ENCODE measurements at regions not wholly inside any gene's neighbourhood (a gene's known extent, or its start where the extent isn't known, plus 50 kb on each side); places are given as distances from the start of the nearest gene placed in this dataset.
"Not testable (repeated sequence)": the region's sequence is repeated elsewhere in the genome, so short reads cannot be mapped to it uniquely, and the experiment has no call there.

GRCh38 chr12:87015352-87015751, 759.2 kb upstream of the MGAT4C start:
- WGBS (ENCODE audit: insufficient coverage, low coverage, low lambda C conversion rate, missing lambda C conversion rate), result 86% methylated on average over 3 of the region's 3 CpGs

DNA sequence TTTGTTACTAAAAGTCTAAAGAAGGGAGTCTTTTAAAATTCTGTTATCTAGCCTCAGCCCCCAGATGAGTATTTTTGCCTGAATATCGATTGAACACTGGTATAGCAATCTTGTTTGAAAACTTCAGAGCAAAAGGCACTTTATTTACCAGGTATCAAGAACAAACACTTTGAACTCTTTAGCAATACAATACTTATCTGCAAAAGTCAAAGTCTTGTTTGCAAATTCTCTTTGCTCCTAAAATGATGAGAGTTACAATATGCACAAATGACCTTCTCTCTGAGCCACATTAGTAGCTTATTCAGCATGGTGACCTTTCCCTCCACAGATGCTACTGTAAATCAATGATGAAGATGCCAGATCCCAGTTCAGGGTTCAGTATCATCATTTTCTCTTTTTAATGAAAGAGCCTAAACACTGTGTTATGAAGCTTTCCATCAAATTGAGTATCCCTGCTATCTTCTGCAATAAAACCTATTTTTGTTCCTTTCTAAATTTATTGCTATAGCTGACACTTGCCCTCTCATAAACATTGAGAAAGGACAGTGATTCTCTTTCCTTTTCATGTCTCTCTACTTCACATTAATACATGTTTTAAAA, 752.7 kb upstream of the MGAT4C start:
- H3K9me3 ChIP-seq, result peaks cover 0 to 6% (median 0%) of the 10 kb centered on the region in 4 donors
- H3K4me3 ChIP-seq, result no peak overlapping the region
- 24% methylated on average over 1 of the region's 1 CpG for WGBS (ENCODE audit: insufficient coverage, low coverage, low lambda C conversion rate, missing lambda C conversion rate)
- TF ChIP-seq, protein P1, sequence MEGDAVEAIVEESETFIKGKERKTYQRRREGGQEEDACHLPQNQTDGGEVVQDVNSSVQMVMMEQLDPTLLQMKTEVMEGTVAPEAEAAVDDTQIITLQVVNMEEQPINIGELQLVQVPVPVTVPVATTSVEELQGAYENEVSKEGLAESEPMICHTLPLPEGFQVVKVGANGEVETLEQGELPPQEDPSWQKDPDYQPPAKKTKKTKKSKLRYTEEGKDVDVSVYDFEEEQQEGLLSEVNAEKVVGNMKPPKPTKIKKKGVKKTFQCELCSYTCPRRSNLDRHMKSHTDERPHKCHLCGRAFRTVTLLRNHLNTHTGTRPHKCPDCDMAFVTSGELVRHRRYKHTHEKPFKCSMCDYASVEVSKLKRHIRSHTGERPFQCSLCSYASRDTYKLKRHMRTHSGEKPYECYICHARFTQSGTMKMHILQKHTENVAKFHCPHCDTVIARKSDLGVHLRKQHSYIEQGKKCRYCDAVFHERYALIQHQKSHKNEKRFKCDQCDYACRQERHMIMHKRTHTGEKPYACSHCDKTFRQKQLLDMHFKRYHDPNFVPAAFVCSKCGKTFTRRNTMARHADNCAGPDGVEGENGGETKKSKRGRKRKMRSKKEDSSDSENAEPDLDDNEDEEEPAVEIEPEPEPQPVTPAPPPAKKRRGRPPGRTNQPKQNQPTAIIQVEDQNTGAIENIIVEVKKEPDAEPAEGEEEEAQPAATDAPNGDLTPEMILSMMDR (IDR thresholded peaks at IDR 0.05), result no peak
- TF ChIP-seq POLR2A (IDR thresholded peaks at IDR 0.05), result no peak
- H3K27ac ChIP-seq, result no peak overlapping the region
- DNase-seq (no peak), ATAC-seq (peak; percentile 63 to 88 (median 79))
- H3K27me3 ChIP-seq, result no peaks in the 10 kb centered on the region
- H3K4me1 ChIP-seq, result peaks cover 0 to 27% (median 4%) of the 10 kb centered on the region in 4 donors
- no peaks in the 10 kb centered on the region for H3K36me3 ChIP-seq
- intact Hi-C loops (cut with DNase I), result no loop called here

More at GRCh38 chr12:87015352-87015751, 759.2 kb upstream of the MGAT4C start:
- no peaks in the 10 kb centered on the region for H3K36me3 ChIP-seq
- H3K9me3 ChIP-seq, result no peaks in the 10 kb centered on the region
- H3K4me1 ChIP-seq, result peaks cover 0 to 6% (median 0%) of the 10 kb centered on the region in 4 donors
- DNase-seq (no peak), ATAC-seq (no peak)
- TF ChIP-seq, protein P1 (IDR thresholded peaks at IDR 0.05), result no peak
- no peak for TF ChIP-seq POLR2A (IDR thresholded peaks at IDR 0.05)
- intact Hi-C loops (cut with DNase I), result no loop called here
- no peak overlapping the region for H3K4me3 ChIP-seq
- no peak overlapping the region for H3K27ac ChIP-seq
- H3K27me3 ChIP-seq, result no peaks in the 10 kb centered on the region

DNA sequence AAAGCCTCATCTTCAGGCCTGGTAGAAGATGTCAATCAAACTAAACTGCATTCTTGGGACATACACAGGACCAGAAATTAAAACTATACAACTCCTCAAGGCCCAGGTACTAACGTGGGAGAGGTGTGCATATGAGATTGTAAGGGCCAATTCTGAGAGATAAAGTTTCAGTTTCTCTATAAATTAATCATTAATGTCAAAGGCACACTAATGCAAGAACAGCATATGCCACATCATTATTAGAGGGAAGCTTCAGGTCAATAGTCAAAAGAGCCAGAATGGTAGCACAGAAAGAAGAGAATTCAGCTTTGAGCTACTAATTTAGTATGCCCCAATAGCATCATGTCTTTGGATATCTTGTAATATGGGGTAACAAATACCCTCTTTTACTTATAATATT, 744.9 kb upstream of the MGAT4C start:
- peaks cover 0 to 1% (median 0%) of the 10 kb centered on the region in 4 donors for H3K9me3 ChIP-seq
- no peak for DNase-seq
- H3K36me3 ChIP-seq, result no peaks in the 10 kb centered on the region
- no peak overlapping the region for H3K4me3 ChIP-seq
- intact Hi-C loops (cut with DNase I), result no loop called here
- ATAC-seq, result peak in 2 of 4 donors; percentile 34 to 57
- no peaks in the 10 kb centered on the region for H3K27me3 ChIP-seq
- no peak overlapping the region for H3K27ac ChIP-seq
- TF ChIP-seq POLR2A (IDR thresholded peaks at IDR 0.05), result no peak
- TF ChIP-seq, protein P1 (IDR thresholded peaks at IDR 0.05), result no peak
- 0% methylated on average over 1 of the region's 1 CpG for WGBS (ENCODE audit: insufficient coverage, low coverage, low lambda C conversion rate, missing lambda C conversion rate)
- H3K4me1 ChIP-seq, result no peaks in the 10 kb centered on the region

- no peak overlapping the region for H3K27ac ChIP-seq
- DNase-seq (no peak), ATAC-seq (peak; percentile 28 to 81 (median 58))
- intact Hi-C loops (cut with DNase I), result no loop called here
- H3K27me3 ChIP-seq, result no peaks in the 10 kb centered on the region
- H3K9me3 ChIP-seq, result no peaks in the 10 kb centered on the region
- no peak for TF ChIP-seq POLR2A (IDR thresholded peaks at IDR 0.05)
- TF ChIP-seq, protein P1 (IDR thresholded peaks at IDR 0.05), result no peak
- no peaks in the 10 kb centered on the region for H3K36me3 ChIP-seq
- H3K4me3 ChIP-seq, result no peak overlapping the region
- WGBS (ENCODE audit: insufficient coverage, low coverage, low lambda C conversion rate, missing lambda C conversion rate), result 48% methylated on average over 4 of the region's 4 CpGs
- peaks cover 0 to 8% (median 0%) of the 10 kb centered on the region in 4 donors for H3K4me1 ChIP-seq
These were observed 729.1 kb upstream of the MGAT4C start for GRCh38 chr12:86985298-86985697.

- DNase-seq; intact Hi-C loops (cut with DNase I); ATAC-seq; H3K36me3 ChIP-seq; H3K4me3 ChIP-seq; H3K27me3 ChIP-seq; H3K27ac ChIP-seq; H3K4me1 ChIP-seq; H3K9me3 ChIP-seq: not testable (repeated sequence)
- no CpG with 5 or more reads among the region's 7 CpGs for WGBS (ENCODE audit: insufficient coverage, low coverage, low lambda C conversion rate, missing lambda C conversion rate)
These were observed 714.4 kb upstream of the MGAT4C start for GRCh38 chr12:86970595-86970994.
